Chondrocyte (in vitro differentiated cells): ENCODE measurements at regions not wholly inside any gene's neighbourhood (a gene's known extent, or its start where the extent isn't known, plus 50 kb on each side); places are given as distances from the start of the nearest gene placed in this dataset.
A peak's percentile ranks its signal among the peaks of the same experiment; 100 is the strongest.

Experiments
- DNase-seq: peaks from one replicate; pipeline ENCODE4 v3.0.0; 2021; ENCODE audit warnings: mixed read lengths, low spot score
- H3K27ac Mint-ChIP-seq: one replicate; pipeline ENCODE4 v1.8.0; 2021; ENCODE audit warnings: mild to moderate bottlenecking, moderate library complexity, mixed read lengths; ENCODE audit not compliant: unreplicated experiment
- H3K27me3 Mint-ChIP-seq: 2 replicates; pipeline ENCODE4 v1.8.0; 2021; ENCODE audit warnings: low read depth, mixed read lengths
- H3K36me3 Mint-ChIP-seq: 2 replicates; pipeline ENCODE4 v1.8.0; 2021; ENCODE audit warnings: low read depth, mixed read lengths
- H3K4me1 Mint-ChIP-seq: 2 replicates; pipeline ENCODE4 v1.8.0; 2021; ENCODE audit warnings: low read depth, mild to moderate bottlenecking, mixed read lengths
- H3K4me3 Mint-ChIP-seq: one replicate; pipeline ENCODE4 v1.8.0; 2021; ENCODE audit warnings: mild to moderate bottlenecking, moderate library complexity, mixed read lengths; ENCODE audit not compliant: unreplicated experiment
- H3K9me3 Mint-ChIP-seq: 2 replicates; pipeline ENCODE4 v1.8.0; 2021; ENCODE audit warnings: low read depth, mixed read lengths
- CTCF ChIP-seq: fragments of 200-600 bp; sonication (generic); IDR thresholded peaks from 2 replicates; pipeline ENCODE4 v1.5.0; 2021; ENCODE audit warnings: antibody characterized with exemption, mild to moderate bottlenecking, moderate library complexity

- H3K27ac Mint-ChIP-seq = peak overlapping the region; percentile 33
- DNase-seq = no peak
- H3K36me3 Mint-ChIP-seq = no peaks in the 10 kb centered on the region
- no peak for TF ChIP-seq CTCF
- no peaks in the 10 kb centered on the region for H3K9me3 Mint-ChIP-seq
- H3K4me1 Mint-ChIP-seq = peaks cover 16% of the 10 kb centered on the region
- peaks cover 8% of the 10 kb centered on the region for H3K27me3 Mint-ChIP-seq
- no peak overlapping the region for H3K4me3 Mint-ChIP-seq
Observed at GRCh38 chr3:117681619-117682018, 972.0 kb downstream of the TUSC7 start.

GRCh38 chr3:117687096-117687495 lies 977.5 kb downstream of the TUSC7 start:
- H3K27ac Mint-ChIP-seq = no peak overlapping the region
- no peak for DNase-seq
- H3K4me3 Mint-ChIP-seq = no peak overlapping the region
- H3K4me1 Mint-ChIP-seq = peaks cover 4% of the 10 kb centered on the region
- H3K36me3 Mint-ChIP-seq = no peaks in the 10 kb centered on the region
- H3K27me3 Mint-ChIP-seq = peaks cover 14% of the 10 kb centered on the region
- H3K9me3 Mint-ChIP-seq = no peaks in the 10 kb centered on the region
- TF ChIP-seq CTCF = no peak

GRCh38 chr3:117688583-117688982 lies 979.0 kb downstream of the TUSC7 start:
- Mint-ChIP-seq H3K9me3 (no peaks in the 10 kb centered on the region), H3K27me3 (peaks cover 14% of the 10 kb centered on the region), H3K27ac (no peak overlapping the region), H3K4me3 (no peak overlapping the region), H3K4me1 (peaks cover 6% of the 10 kb centered on the region), H3K36me3 (no peaks in the 10 kb centered on the region)
- TF ChIP-seq CTCF = no peak
- DNase-seq = no peak

- Mint-ChIP-seq H3K9me3 (no peaks in the 10 kb centered on the region), H3K4me1 (peaks cover 6% of the 10 kb centered on the region), H3K4me3 (no peak overlapping the region), H3K36me3 (no peaks in the 10 kb centered on the region), H3K27me3 (peaks cover 10% of the 10 kb centered on the region), H3K27ac (no peak overlapping the region)
- DNase-seq = no peak
- no peak for TF ChIP-seq CTCF
Observed at GRCh38 chr3:117691526-117691925, 981.9 kb downstream of the TUSC7 start.

GRCh38 chr3:117692416-117692995 lies 982.9 kb downstream of the TUSC7 start:
- Mint-ChIP-seq H3K36me3 (no peaks in the 10 kb centered on the region), H3K4me1 (peaks cover 6% of the 10 kb centered on the region), H3K27me3 (peaks cover 12% of the 10 kb centered on the region), H3K9me3 (no peaks in the 10 kb centered on the region), H3K4me3 (no peak overlapping the region), H3K27ac (peak overlapping the region; percentile 43)
- no peak for TF ChIP-seq CTCF
- DNase-seq = no peak
